ENCODE measurements at regions not wholly inside any gene's neighbourhood (a gene's known extent, or its start where the extent isn't known, plus 50 kb on each side); places are given as distances from the start of the nearest gene placed in this dataset.
A peak's percentile ranks its signal among the peaks of the same experiment; 100 is the strongest.

- Histone ChIP-seq H3K27ac (ENCODE audit: extremely low read depth, low read depth, low read length) (no peak overlapping the region), H3K4me3 (no peak overlapping the region), H3K4me1 (replicated peaks in 1 of 2; ENCODE audit: control insufficient read depth in 2 of 2, insufficient read depth in 2 of 2, low read length in 2 of 2) (no peaks in the 10 kb centered on the region), H3K4me2 (ENCODE audit: insufficient read depth, low read length) (no peak overlapping the region), H3K79me2 (ENCODE audit: control insufficient read depth, insufficient read depth, low read length) (no peaks in the 10 kb centered on the region), H3K36me3 (ENCODE audit: control insufficient read depth, insufficient read depth, low read length) (no peaks in the 10 kb centered on the region), H2AFZ (ENCODE audit: low read depth, low read length) (no peak overlapping the region), H3K9ac (ENCODE audit: insufficient read depth in 1 of 2, low read depth in 2 of 2, low read length in 2 of 2) (no peak overlapping the region), H3K27me3 (ENCODE audit: control insufficient read depth in 2 of 2, insufficient read depth in 2 of 2, low read length in 2 of 2) (no peaks in the 10 kb centered on the region), H4K20me1 (replicated peaks; ENCODE audit: control insufficient read depth, insufficient read depth, low read length) (no peaks in the 10 kb centered on the region), H3K9me3 (replicated peaks; ENCODE audit: control insufficient read depth, insufficient read depth, low read depth, low read length) (no peaks in the 10 kb centered on the region; the same call in 1 of the 2 replicates), H3K9me1 (ENCODE audit: control insufficient read depth, insufficient read depth, low read length) (no peaks in the 10 kb centered on the region)
- 47% methylated on average over 1 of the region's 1 CpG for WGBS (ENCODE audit: insufficient coverage, low coverage, missing lambda C conversion rate)
- intact Hi-C loops (cut with micrococcal nuclease) (no loop called here), in situ Hi-C loops (cut with MboI) (no loop called here)
- TF ChIP-seq ZNF316 (IDR thresholded peaks at IDR 0.05): peak; percentile 92
- no peak for TF ChIP-seq TCF7 (IDR thresholded peaks at IDR 0.05; ENCODE audit: borderline replicate concordance)
- no peak for TF ChIP-seq EHMT2 (IDR thresholded peaks at IDR 0.05)
- TF ChIP-seq MAFG (tag; conservative IDR thresholded peaks at IDR 0.05): peak; percentile 61
- TF ChIP-seq C11orf30 (IDR thresholded peaks at IDR 0.05; ENCODE audit: low read depth): peak; percentile 78
- BruUV-seq (replicated peaks): no TSS peak
- FAIRE-seq (no peak), DNase-seq (ENCODE audit: extremely low read depth in 1 of 4, low spot score in 3 of 4) (no peak), ATAC-seq (no peak)
- CTCF ChIA-PET (ENCODE audit: low intra/inter-chr PET ratio): no interaction called here
- POLR2A ChIA-PET: no interaction called here
Observed at GRCh38 chr1:191977874-191978506, 180.3 kb upstream of the RGS18 start.

GRCh38 chr1:191984856-191985255 is 173.4 kb upstream of the RGS18 start:
- Histone ChIP-seq H2AFZ (ENCODE audit: low read depth, low read length) (no peak overlapping the region), H3K4me1 (replicated peaks in 1 of 2; ENCODE audit: control insufficient read depth in 2 of 2, insufficient read depth in 2 of 2, low read length in 2 of 2) (no peaks in the 10 kb centered on the region), H3K9me3 (replicated peaks; ENCODE audit: control insufficient read depth, insufficient read depth, low read depth, low read length) (peaks cover 5% of the 10 kb centered on the region; the same call in 1 of the 2 replicates), H3K27ac (ENCODE audit: extremely low read depth, low read depth, low read length) (no peak overlapping the region), H3K36me3 (ENCODE audit: control insufficient read depth, insufficient read depth, low read length) (no peaks in the 10 kb centered on the region), H3K4me2 (ENCODE audit: insufficient read depth, low read length) (no peak overlapping the region), H3K27me3 (ENCODE audit: control insufficient read depth in 2 of 2, insufficient read depth in 2 of 2, low read length in 2 of 2) (no peaks in the 10 kb centered on the region), H3K9ac (ENCODE audit: insufficient read depth in 1 of 2, low read depth in 2 of 2, low read length in 2 of 2) (no peak overlapping the region), H4K20me1 (replicated peaks; ENCODE audit: control insufficient read depth, insufficient read depth, low read length) (no peaks in the 10 kb centered on the region), H3K79me2 (ENCODE audit: control insufficient read depth, insufficient read depth, low read length) (no peaks in the 10 kb centered on the region), H3K4me3 (no peak overlapping the region), H3K9me1 (ENCODE audit: control insufficient read depth, insufficient read depth, low read length) (no peaks in the 10 kb centered on the region)
- no peak for DNase-seq (ENCODE audit: extremely low read depth in 1 of 4, low spot score in 3 of 4)
- WGBS (ENCODE audit: insufficient coverage, low coverage, missing lambda C conversion rate): 42% methylated on average over 6 of the region's 6 CpGs
- intact Hi-C loops (cut with micrococcal nuclease): no loop called here
- no TSS peak for BruUV-seq (replicated peaks)
- peak; percentile 52 for FAIRE-seq
- ChIA-PET POLR2A (interaction anchor here (0.6 kb wide), 1 partner anchor 75 kb away, joined by 3 read pairs; no protein-coding TSS in a partner anchor), CTCF (ENCODE audit: low intra/inter-chr PET ratio) (no interaction called here)
- in situ Hi-C loops (cut with MboI): no loop called here
- no peak for ATAC-seq
- TF ChIP-seq ZNF253 (CRISPR knock-in tag; conservative IDR thresholded peaks at IDR 0.05) (no peak), ARID3A (IDR thresholded peaks at IDR 0.05; ENCODE audit: borderline replicate concordance, low read depth, low read length) (no peak), FOXA1 (IDR thresholded peaks at IDR 0.05; ENCODE audit: borderline replicate concordance) (no peak), ZSCAN32 (CRISPR knock-in tag; IDR thresholded peaks at IDR 0.05) (no peak)
